GM23338 (cell line): ENCODE measurements at regions not wholly inside any gene's neighbourhood (a gene's known extent, or its start where the extent isn't known, plus 50 kb on each side); places are given as distances from the start of the nearest gene placed in this dataset.

Experiments
- ATAC-seq: fragments of 200-7000 bp; cut with Tn5 transposase; 3 replicates; pipeline ENCODE4 v1.9.1; 2020
- DNase-seq: peaks from one replicate; pipeline ENCODE4 v3.0.0-alpha.2; 2015; ENCODE audit warnings: low spot score
- H2AFZ ChIP-seq: fragments of 200-600 bp; sonication (generic); 2 replicates; pipeline ENCODE4 v1.8.0; 2016; ENCODE audit warnings: antibody characterized with exemption, mild to moderate bottlenecking, moderate library complexity
- H3F3A ChIP-seq: fragments of 200-600 bp; sonication (generic); replicated peaks from 2 replicates; pipeline ENCODE4 v1.8.0; 2017; ENCODE audit warnings: antibody characterized with exemption, mixed run types, low read depth
- H3K27ac ChIP-seq: fragments of 200-600 bp; sonication (generic); 2 replicates; pipeline ENCODE4 v1.6.1; 2016; ENCODE audit warnings: low read depth
- H3K27me3 ChIP-seq: fragments of 200-600 bp; sonication (generic); 2 replicates; pipeline ENCODE4 v1.8.0; 2016; ENCODE audit warnings: mild to moderate bottlenecking, mixed run types, moderate library complexity; ENCODE audit not compliant: insufficient read depth
- H3K36me3 ChIP-seq: fragments of 200-600 bp; sonication (generic); 2 replicates; pipeline ENCODE4 v1.8.0; 2016; ENCODE audit warnings: mild to moderate bottlenecking; ENCODE audit not compliant: insufficient read depth
- H3K4me1 ChIP-seq: fragments of 200-600 bp; sonication (generic); 2 replicates; pipeline ENCODE4 v1.8.0; 2016; ENCODE audit warnings: mild to moderate bottlenecking, moderate library complexity; ENCODE audit not compliant: insufficient read depth
- H3K4me2 ChIP-seq: fragments of 200-600 bp; sonication (generic); 2 replicates; pipeline ENCODE4 v1.7.1; 2017; ENCODE audit warnings: mixed run types
- H3K4me3 ChIP-seq: fragments of 200-600 bp; sonication (generic); 2 replicates; pipeline ENCODE4 v1.6.1; 2016; ENCODE audit warnings: mixed run types
- H3K79me2 ChIP-seq: fragments of 200-600 bp; sonication (generic); replicated peaks from 2 replicates; pipeline ENCODE4 v1.8.0; 2017; ENCODE audit warnings: mild to moderate bottlenecking; ENCODE audit not compliant: insufficient read depth
- H3K9me2 ChIP-seq: fragments of 200-600 bp; sonication (generic); 2 replicates; pipeline ENCODE4 v1.8.0; 2017; ENCODE audit not compliant: insufficient read depth
- H4K20me1 ChIP-seq: fragments of 200-600 bp; sonication (generic); replicated peaks from 2 replicates; pipeline ENCODE4 v1.8.0; 2017; ENCODE audit warnings: mild to moderate bottlenecking; ENCODE audit not compliant: insufficient read depth
- H3K27ac Mint-ChIP-seq: 2 replicates; pipeline ENCODE4 v1.8.0; 2020; ENCODE audit warnings: inconsistent platforms, mild to moderate bottlenecking, moderate library complexity, mixed read lengths
- H3K27me3 Mint-ChIP-seq: 3 replicates; pipeline ENCODE4 v1.8.0; 2022; ENCODE audit warnings: low read depth, mild to moderate bottlenecking, moderate library complexity, mixed read lengths, inconsistent platforms; ENCODE audit not compliant: insufficient read depth, poor library complexity
- H3K36me3 Mint-ChIP-seq: 3 replicates; pipeline ENCODE4 v1.8.0; 2021; ENCODE audit warnings: low read depth, mild to moderate bottlenecking, inconsistent platforms, moderate library complexity, mixed read lengths
- H3K4me1 Mint-ChIP-seq: 3 replicates; pipeline ENCODE4 v1.8.0; 2020; ENCODE audit warnings: mild to moderate bottlenecking, inconsistent platforms, mixed read lengths
- H3K4me3 Mint-ChIP-seq: 3 replicates; pipeline ENCODE4 v1.8.0; 2021; ENCODE audit warnings: moderate library complexity, mild to moderate bottlenecking, inconsistent platforms, mixed read lengths
- H3K9me3 Mint-ChIP-seq: 3 replicates; pipeline ENCODE4 v1.8.0; 2020; ENCODE audit warnings: moderate library complexity, mild to moderate bottlenecking, inconsistent platforms, mixed read lengths
- CREB1 ChIP-seq: fragments of 250-450 bp; sonication (Bioruptor Pico); IDR thresholded peaks from 2 replicates; pipeline ENCODE4 v1.5.0; 2020; ENCODE audit warnings: low read depth, mild to moderate bottlenecking, moderate library complexity
- EZH2 ChIP-seq: fragments of 200-600 bp; sonication (generic); IDR thresholded peaks from one replicate; pipeline ENCODE4 v1.8.0; 2017; ENCODE audit warnings: antibody characterized with exemption, mild to moderate bottlenecking, low read depth; ENCODE audit not compliant: unreplicated experiment
- NANOG ChIP-seq: IDR thresholded peaks from 2 replicates; pipeline ENCODE4 v1.6.1; 2016; ENCODE audit warnings: antibody characterized with exemption, borderline replicate concordance
- STAT1 ChIP-seq: IDR thresholded peaks from one replicate; pipeline ENCODE4 v1.6.1; 2016; ENCODE audit warnings: antibody characterized with exemption; ENCODE audit not compliant: unreplicated experiment
- ZNF114 ChIP-seq: fragments of 250-450 bp; sonication (Bioruptor Pico); IDR thresholded peaks from 2 replicates; pipeline ENCODE4 v1.5.0; 2020; ENCODE audit warnings: mild to moderate bottlenecking, moderate library complexity
- TF ChIP-seq, protein P1 (sequence below): IDR thresholded peaks from 2 replicates; pipeline ENCODE4 v1.6.1; 2016; ENCODE audit warnings: antibody characterized with exemption
- TF ChIP-seq, protein P2 (sequence below), 2 experiments: fragments of 200-600 bp in 1 of 2; sonication (generic) in 1 of 2; conservative IDR thresholded peaks; 2 replicates each; pipeline versions ENCODE4 v1.5.1 to v1.6.1; 2016 to 2017; ENCODE audit warnings: antibody characterized with exemption in 2 of 2, low read depth in 2 of 2, mild to moderate bottlenecking in 2 of 2, moderate library complexity in 1 of 2
- TF ChIP-seq, protein P3 (sequence below): fragments of 250-450 bp; sonication (Bioruptor Pico); IDR thresholded peaks from 2 replicates; pipeline ENCODE4 v1.5.0; 2020; ENCODE audit warnings: mild to moderate bottlenecking, moderate library complexity
- TF ChIP-seq, protein P4 (sequence below): IDR thresholded peaks from one replicate; pipeline ENCODE4 v1.6.1; 2018; ENCODE audit warnings: antibody characterized with exemption; ENCODE audit not compliant: unreplicated experiment

DNA sequence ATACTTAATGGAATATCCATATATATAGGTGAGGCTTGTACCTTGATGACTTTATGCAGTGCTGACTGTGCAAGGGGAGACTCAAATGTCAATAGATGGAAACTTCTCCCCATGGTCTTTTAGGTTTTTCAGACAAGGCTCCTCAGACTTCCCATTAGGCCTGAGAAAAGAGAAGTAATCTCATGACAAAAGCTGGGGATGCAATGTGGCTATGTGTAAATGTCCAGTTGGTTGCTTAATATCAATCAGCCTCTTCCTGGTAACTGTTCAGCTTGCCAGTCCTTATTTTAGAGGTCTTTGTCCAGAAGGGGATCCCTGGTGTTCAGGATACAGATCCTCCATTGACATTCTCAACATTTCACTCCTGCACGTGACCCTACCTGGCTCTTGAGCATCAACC is 621.1 kb upstream of the CDH18 start:
- Mint-ChIP-seq H3K9me3 (no peaks in the 10 kb centered on the region; the same call in 2 of the 3 replicates), H3K4me3 (no peak overlapping the region), H3K27ac (no peak overlapping the region), H3K27me3 (peaks cover 2% of the 10 kb centered on the region), H3K4me1 (peaks cover 14% of the 10 kb centered on the region), H3K36me3 (peaks cover 2% of the 10 kb centered on the region; the same call in 1 of the 3 replicates)
- Histone ChIP-seq H3K27me3 (no peaks in the 10 kb centered on the region), H3K4me2 (peak overlapping the region; percentile 22), H3K79me2 (no peaks in the 10 kb centered on the region), H4K20me1 (no peaks in the 10 kb centered on the region), H3K27ac (no peak overlapping the region), H2AFZ (no peak overlapping the region), H3F3A (no peaks in the 10 kb centered on the region), H3K4me1 (peaks cover 18% of the 10 kb centered on the region), H3K9me2 (peaks cover 5% of the 10 kb centered on the region; the same call in 1 of the 2 replicates), H3K4me3 (peak overlapping the region; percentile 2; the same call in 1 of the 2 replicates), H3K36me3 (no peaks in the 10 kb centered on the region)
- no peak for ATAC-seq
- no peak for DNase-seq
- no peak for TF ChIP-seq ZNF114 (CRISPR knock-in tag)
- no peak for TF ChIP-seq NANOG
- TF ChIP-seq, protein P1, sequence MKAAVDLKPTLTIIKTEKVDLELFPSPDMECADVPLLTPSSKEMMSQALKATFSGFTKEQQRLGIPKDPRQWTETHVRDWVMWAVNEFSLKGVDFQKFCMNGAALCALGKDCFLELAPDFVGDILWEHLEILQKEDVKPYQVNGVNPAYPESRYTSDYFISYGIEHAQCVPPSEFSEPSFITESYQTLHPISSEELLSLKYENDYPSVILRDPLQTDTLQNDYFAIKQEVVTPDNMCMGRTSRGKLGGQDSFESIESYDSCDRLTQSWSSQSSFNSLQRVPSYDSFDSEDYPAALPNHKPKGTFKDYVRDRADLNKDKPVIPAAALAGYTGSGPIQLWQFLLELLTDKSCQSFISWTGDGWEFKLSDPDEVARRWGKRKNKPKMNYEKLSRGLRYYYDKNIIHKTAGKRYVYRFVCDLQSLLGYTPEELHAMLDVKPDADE = no peak
- no peak for TF ChIP-seq CREB1 (CRISPR knock-in tag)

DNA sequence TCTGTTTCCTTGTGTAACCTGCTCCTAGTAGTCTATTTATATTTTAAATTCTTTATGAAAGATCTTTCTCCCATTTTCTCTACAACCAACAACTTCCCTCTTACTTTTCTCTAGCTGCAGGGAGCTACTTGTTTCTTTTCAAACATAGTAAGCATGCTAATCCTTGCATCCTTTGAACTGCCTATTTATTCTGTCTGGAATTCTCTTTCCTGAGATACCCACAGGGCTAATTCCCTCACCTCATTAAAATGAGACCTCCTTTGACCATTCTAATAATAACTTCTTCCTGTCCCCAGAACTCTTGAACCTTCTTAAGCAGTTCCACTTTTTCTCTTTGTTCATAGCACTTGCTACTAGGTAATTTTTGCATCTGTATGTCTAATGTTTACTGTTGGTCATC is 620.6 kb upstream of the CDH18 start:
- peak overlapping the region; percentile 22 for H3K4me2 ChIP-seq
- H3K27me3 ChIP-seq = no peaks in the 10 kb centered on the region
- no peaks in the 10 kb centered on the region for H3K36me3 ChIP-seq
- H3K9me2 ChIP-seq = peaks cover 5% of the 10 kb centered on the region; the same call in 1 of the 2 replicates
- DNase-seq (no peak), ATAC-seq (no peak)
- Mint-ChIP-seq H3K4me1 (peaks cover 14% of the 10 kb centered on the region), H3K4me3 (no peak overlapping the region), H3K36me3 (no peaks in the 10 kb centered on the region), H3K9me3 (no peaks in the 10 kb centered on the region; the same call in 2 of the 3 replicates), H3K27ac (peak overlapping the region; percentile 50), H3K27me3 (peaks cover 2% of the 10 kb centered on the region)
- no peaks in the 10 kb centered on the region for H3K79me2 ChIP-seq
- peak overlapping the region; percentile 2; the same call in 1 of the 2 replicates for H3K4me3 ChIP-seq
- no peaks in the 10 kb centered on the region for H4K20me1 ChIP-seq
- 0 out of 2 replicates have a peak overlapping the region, but pooled peaks have one; percentile 4 for H3K27ac ChIP-seq
- H2AFZ ChIP-seq = no peak overlapping the region
- no peaks in the 10 kb centered on the region for H3F3A ChIP-seq
- peaks cover 18% of the 10 kb centered on the region for H3K4me1 ChIP-seq
- TF ChIP-seq, protein P2, sequence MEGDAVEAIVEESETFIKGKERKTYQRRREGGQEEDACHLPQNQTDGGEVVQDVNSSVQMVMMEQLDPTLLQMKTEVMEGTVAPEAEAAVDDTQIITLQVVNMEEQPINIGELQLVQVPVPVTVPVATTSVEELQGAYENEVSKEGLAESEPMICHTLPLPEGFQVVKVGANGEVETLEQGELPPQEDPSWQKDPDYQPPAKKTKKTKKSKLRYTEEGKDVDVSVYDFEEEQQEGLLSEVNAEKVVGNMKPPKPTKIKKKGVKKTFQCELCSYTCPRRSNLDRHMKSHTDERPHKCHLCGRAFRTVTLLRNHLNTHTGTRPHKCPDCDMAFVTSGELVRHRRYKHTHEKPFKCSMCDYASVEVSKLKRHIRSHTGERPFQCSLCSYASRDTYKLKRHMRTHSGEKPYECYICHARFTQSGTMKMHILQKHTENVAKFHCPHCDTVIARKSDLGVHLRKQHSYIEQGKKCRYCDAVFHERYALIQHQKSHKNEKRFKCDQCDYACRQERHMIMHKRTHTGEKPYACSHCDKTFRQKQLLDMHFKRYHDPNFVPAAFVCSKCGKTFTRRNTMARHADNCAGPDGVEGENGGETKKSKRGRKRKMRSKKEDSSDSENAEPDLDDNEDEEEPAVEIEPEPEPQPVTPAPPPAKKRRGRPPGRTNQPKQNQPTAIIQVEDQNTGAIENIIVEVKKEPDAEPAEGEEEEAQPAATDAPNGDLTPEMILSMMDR (conservative IDR thresholded peaks at IDR 0.05; ENCODE audit: low read depth in 2 of 2) = no peak
- TF ChIP-seq STAT1 = no peak
- TF ChIP-seq ZNF114 (CRISPR knock-in tag) = no peak
- TF ChIP-seq, protein P3, sequence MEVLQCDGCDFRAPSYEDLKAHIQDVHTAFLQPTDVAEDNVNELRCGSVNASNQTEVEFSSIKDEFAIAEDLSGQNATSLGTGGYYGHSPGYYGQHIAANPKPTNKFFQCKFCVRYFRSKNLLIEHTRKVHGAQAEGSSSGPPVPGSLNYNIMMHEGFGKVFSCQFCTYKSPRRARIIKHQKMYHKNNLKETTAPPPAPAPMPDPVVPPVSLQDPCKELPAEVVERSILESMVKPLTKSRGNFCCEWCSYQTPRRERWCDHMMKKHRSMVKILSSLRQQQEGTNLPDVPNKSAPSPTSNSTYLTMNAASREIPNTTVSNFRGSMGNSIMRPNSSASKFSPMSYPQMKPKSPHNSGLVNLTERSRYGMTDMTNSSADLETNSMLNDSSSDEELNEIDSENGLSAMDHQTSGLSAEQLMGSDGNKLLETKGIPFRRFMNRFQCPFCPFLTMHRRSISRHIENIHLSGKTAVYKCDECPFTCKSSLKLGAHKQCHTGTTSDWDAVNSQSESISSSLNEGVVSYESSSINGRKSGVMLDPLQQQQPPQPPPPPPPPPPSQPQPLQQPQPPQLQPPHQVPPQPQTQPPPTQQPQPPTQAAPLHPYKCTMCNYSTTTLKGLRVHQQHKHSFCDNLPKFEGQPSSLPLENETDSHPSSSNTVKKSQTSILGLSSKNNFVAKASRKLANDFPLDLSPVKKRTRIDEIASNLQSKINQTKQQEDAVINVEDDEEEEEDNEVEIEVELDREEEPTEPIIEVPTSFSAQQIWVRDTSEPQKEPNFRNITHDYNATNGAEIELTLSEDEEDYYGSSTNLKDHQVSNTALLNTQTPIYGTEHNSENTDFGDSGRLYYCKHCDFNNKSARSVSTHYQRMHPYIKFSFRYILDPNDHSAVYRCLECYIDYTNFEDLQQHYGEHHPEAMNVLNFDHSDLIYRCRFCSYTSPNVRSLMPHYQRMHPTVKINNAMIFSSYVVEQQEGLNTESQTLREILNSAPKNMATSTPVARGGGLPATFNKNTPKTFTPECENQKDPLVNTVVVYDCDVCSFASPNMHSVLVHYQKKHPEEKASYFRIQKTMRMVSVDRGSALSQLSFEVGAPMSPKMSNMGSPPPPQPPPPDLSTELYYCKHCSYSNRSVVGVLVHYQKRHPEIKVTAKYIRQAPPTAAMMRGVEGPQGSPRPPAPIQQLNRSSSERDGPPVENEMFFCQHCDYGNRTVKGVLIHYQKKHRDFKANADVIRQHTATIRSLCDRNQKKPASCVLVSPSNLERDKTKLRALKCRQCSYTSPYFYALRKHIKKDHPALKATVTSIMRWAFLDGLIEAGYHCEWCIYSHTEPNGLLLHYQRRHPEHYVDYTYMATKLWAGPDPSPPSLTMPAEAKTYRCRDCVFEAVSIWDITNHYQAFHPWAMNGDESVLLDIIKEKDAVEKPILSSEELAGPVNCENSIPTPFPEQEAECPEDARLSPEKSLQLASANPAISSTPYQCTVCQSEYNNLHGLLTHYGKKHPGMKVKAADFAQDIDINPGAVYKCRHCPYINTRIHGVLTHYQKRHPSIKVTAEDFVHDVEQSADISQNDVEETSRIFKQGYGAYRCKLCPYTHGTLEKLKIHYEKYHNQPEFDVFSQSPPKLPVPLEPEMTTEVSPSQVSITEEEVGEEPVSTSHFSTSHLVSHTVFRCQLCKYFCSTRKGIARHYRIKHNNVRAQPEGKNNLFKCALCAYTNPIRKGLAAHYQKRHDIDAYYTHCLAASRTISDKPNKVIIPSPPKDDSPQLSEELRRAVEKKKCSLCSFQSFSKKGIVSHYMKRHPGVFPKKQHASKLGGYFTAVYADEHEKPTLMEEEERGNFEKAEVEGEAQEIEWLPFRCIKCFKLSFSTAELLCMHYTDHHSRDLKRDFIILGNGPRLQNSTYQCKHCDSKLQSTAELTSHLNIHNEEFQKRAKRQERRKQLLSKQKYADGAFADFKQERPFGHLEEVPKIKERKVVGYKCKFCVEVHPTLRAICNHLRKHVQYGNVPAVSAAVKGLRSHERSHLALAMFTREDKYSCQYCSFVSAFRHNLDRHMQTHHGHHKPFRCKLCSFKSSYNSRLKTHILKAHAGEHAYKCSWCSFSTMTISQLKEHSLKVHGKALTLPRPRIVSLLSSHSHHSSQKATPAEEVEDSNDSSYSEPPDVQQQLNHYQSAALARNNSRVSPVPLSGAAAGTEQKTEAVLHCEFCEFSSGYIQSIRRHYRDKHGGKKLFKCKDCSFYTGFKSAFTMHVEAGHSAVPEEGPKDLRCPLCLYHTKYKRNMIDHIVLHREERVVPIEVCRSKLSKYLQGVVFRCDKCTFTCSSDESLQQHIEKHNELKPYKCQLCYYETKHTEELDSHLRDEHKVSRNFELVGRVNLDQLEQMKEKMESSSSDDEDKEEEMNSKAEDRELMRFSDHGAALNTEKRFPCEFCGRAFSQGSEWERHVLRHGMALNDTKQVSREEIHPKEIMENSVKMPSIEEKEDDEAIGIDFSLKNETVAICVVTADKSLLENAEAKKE (CRISPR knock-in tag) = no peak
- no peak for TF ChIP-seq EZH2
- TF ChIP-seq, protein P4, sequence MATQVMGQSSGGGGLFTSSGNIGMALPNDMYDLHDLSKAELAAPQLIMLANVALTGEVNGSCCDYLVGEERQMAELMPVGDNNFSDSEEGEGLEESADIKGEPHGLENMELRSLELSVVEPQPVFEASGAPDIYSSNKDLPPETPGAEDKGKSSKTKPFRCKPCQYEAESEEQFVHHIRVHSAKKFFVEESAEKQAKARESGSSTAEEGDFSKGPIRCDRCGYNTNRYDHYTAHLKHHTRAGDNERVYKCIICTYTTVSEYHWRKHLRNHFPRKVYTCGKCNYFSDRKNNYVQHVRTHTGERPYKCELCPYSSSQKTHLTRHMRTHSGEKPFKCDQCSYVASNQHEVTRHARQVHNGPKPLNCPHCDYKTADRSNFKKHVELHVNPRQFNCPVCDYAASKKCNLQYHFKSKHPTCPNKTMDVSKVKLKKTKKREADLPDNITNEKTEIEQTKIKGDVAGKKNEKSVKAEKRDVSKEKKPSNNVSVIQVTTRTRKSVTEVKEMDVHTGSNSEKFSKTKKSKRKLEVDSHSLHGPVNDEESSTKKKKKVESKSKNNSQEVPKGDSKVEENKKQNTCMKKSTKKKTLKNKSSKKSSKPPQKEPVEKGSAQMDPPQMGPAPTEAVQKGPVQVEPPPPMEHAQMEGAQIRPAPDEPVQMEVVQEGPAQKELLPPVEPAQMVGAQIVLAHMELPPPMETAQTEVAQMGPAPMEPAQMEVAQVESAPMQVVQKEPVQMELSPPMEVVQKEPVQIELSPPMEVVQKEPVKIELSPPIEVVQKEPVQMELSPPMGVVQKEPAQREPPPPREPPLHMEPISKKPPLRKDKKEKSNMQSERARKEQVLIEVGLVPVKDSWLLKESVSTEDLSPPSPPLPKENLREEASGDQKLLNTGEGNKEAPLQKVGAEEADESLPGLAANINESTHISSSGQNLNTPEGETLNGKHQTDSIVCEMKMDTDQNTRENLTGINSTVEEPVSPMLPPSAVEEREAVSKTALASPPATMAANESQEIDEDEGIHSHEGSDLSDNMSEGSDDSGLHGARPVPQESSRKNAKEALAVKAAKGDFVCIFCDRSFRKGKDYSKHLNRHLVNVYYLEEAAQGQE = no peak
- TF ChIP-seq CREB1 (CRISPR knock-in tag) = no peak
